Esophagus muscularis mucosa (tissue), 4 donors: ENCODE measurements at regions not wholly inside any gene's neighbourhood (a gene's known extent, or its start where the extent isn't known, plus 50 kb on each side); places are given as distances from the start of the nearest gene placed in this dataset.

Source experiments
- DNase-seq: peaks from one replicate; pipeline ENCODE4 v3.0.0-alpha.2; 2017; ENCODE audit errors: extremely low spot score
- H3K27ac ChIP-seq, 4 donors: fragments of 200-600 bp; sonication (generic); replicated peaks in 1 of 4; 1 replicate in 3 of 4; 2 replicates in 1 of 4; pipeline ENCODE4 v1.5.1; 2016 to 2019; ENCODE audit warnings: mild to moderate bottlenecking in 1 of 4
- H3K27me3 ChIP-seq, 4 donors: fragments of 200-600 bp; sonication (generic); one replicate each; pipeline versions ENCODE4 v1.5.1 to v1.6.0; 2016 to 2019
- H3K36me3 ChIP-seq, 4 donors: fragments of 200-600 bp; sonication (generic); one replicate each; pipeline ENCODE4 v1.5.1; 2016 to 2019
- H3K4me1 ChIP-seq, 4 donors: fragments of 200-600 bp; sonication (generic); one replicate each; pipeline ENCODE4 v1.5.1; 2016 to 2019
- H3K4me3 ChIP-seq, 4 donors: fragments of 200-600 bp; sonication (generic); 1 replicate in 2 of 4; 2 replicates in 2 of 4; pipeline ENCODE4 v1.5.1; 2016 to 2019; ENCODE audit warnings: mild to moderate bottlenecking in 4 of 4, moderate library complexity in 1 of 4
- H3K9me3 ChIP-seq, 4 donors: fragments of 200-600 bp; sonication (generic); 1 replicate in 3 of 4; 2 replicates in 1 of 4; pipeline ENCODE4 v1.5.1; 2016 to 2019
- CTCF ChIP-seq, 3 experiments: fragments of 200-600 bp in 2 of 3; fragments of 450-650 bp in 1 of 3; sonication (generic) in 2 of 3; IDR thresholded peaks; one replicate each; pipeline ENCODE4 v1.5.1; 2017 to 2019; ENCODE audit warnings: antibody characterized with exemption in 3 of 3, mild to moderate bottlenecking in 2 of 3, moderate library complexity in 1 of 3
- EP300 ChIP-seq: sonication (generic); formaldehyde crosslinking; IDR thresholded peaks from one replicate; pipeline ENCODE4 v1.6.1; 2017; ENCODE audit warnings: antibody characterized with exemption
- POLR2A ChIP-seq: fragments of 450-650 bp; IDR thresholded peaks from one replicate; pipeline ENCODE4 v1.6.1; 2017; ENCODE audit warnings: antibody characterized with exemption, moderate library complexity, mild to moderate bottlenecking, low read depth
- POLR2AphosphoS5 ChIP-seq, 2 donors: sonication (generic); formaldehyde crosslinking; IDR thresholded peaks; one replicate each; pipeline ENCODE4 v1.6.1; 2017; ENCODE audit warnings: antibody characterized with exemption in 2 of 2
- WGBS: methylation state at CpG from one replicate; pipeline ENCODE4 v1.1.5; 2018; 5-methylcytosine and 5-hydroxymethylcytosine counted together
- intact Hi-C: fragments of 100-400 bp; cut with DNase I; formaldehyde crosslinking; loops from one replicate; pipeline ENCODE4 v1.15.1; 2023

GRCh38 chr17:52732841-52733240 lies 574.3 kb upstream of the CA10 start:
- DNase-seq, result no peak
- Histone ChIP-seq H3K9me3 (no peaks in the 10 kb centered on the region), H3K4me1 (no peaks in the 10 kb centered on the region), H3K27ac (no peak overlapping the region), H3K27me3 (no peaks in the 10 kb centered on the region), H3K36me3 (no peaks in the 10 kb centered on the region), H3K4me3 (no peak overlapping the region)
- TF ChIP-seq POLR2AphosphoS5 (IDR thresholded peaks at IDR 0.05) (no peak), EP300 (no peak), POLR2A (no peak), CTCF (IDR thresholded peaks at IDR 0.05) (no peak)
- 70% methylated on average over 1 of the region's 1 CpG for WGBS
- intact Hi-C loops, result no loop called here

DNA sequence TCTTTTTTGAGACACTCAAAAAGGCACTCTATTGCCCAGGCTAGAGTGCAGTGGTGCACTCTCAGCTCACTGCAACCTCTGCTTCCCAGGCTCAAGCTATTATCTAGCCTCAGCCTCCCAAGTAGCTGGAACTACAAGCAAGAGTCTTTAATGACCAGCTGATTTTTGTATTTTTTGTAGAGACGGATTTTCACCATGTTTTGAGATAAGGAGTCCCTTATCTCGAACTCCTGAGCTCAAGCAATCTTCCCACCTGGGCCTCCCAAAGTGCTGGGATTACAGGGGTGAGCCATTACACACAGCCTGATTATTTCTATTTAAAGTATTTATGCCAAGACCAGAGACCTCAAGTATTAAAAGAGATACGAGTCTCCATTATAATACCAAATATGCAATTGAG lies 566.1 kb upstream of the CA10 start:
- Histone ChIP-seq H3K4me1 (no peaks in the 10 kb centered on the region), H3K36me3 (no peaks in the 10 kb centered on the region), H3K27ac (no peak overlapping the region), H3K4me3 (no peak overlapping the region), H3K27me3 (no peaks in the 10 kb centered on the region), H3K9me3 (no peaks in the 10 kb centered on the region)
- TF ChIP-seq POLR2AphosphoS5 (IDR thresholded peaks at IDR 0.05) (no peak), CTCF (IDR thresholded peaks at IDR 0.05) (no peak), EP300 (no peak), POLR2A (no peak)
- DNase-seq, result no peak
- intact Hi-C loops, result loop anchor here (10.0 kb wide), 1 partner anchor 60 kb away; no protein-coding TSS in a partner anchor
- WGBS, result 83% methylated on average over 3 of the region's 3 CpGs

DNA sequence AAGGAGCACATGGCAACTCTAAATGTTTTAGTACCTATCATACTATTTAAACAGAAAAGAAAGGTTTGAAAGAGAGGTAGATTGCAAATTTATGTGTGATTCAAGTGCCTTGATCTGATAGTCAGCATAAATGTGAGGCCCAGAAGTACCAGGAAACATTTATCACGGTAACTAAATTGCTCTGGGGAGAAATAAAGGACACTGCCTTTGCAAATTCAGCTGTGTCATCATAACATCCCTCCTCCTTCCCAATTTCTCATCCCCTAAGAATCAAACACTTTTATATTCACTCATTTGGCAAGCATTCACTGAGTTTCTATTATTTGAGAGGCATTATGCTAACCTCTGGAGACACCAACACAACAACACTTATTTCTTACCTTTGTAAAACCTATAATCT lies 563.4 kb upstream of the CA10 start:
- 70% methylated on average over 1 of the region's 1 CpG for WGBS
- no peak overlapping the region for H3K27ac ChIP-seq
- H3K4me1 ChIP-seq, result no peaks in the 10 kb centered on the region
- H3K36me3 ChIP-seq, result no peaks in the 10 kb centered on the region
- no peaks in the 10 kb centered on the region for H3K27me3 ChIP-seq
- intact Hi-C loops, result loop anchor here (10.0 kb wide), 1 partner anchor 63 kb away; no protein-coding TSS in a partner anchor
- no peak overlapping the region for H3K4me3 ChIP-seq
- H3K9me3 ChIP-seq, result no peaks in the 10 kb centered on the region
- no peak for TF ChIP-seq EP300
- no peak for TF ChIP-seq CTCF (IDR thresholded peaks at IDR 0.05)
- no peak for TF ChIP-seq POLR2AphosphoS5 (IDR thresholded peaks at IDR 0.05)
- no peak for TF ChIP-seq POLR2A
- DNase-seq, result no peak

DNA sequence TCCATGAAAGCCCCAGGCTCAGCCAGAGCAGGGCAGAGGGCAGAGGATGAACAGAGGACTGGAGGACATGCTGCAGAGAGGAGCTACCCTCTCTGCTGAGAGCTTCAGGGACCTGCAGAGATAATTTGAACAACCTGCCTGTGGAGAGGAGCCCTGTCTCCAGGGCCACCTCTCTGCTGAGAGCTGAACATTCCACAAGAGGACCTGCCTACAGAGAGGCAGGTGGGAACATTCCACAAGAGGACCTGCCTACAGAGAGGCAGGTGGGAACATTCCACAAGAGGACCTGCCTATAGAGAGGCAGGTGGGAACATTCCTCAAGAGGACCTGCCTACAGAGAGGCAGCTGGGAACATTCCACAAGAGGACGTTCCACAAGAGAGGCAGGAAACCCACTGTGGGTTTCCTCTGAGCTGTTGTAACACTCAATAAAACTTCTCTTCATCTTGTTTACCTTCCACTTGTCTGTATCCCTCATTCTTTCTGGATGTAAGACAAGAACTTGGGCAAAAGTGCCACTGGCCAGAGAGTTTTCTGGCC lies 551.9 kb upstream of the CA10 start:
- Histone ChIP-seq H3K4me3 (no peak overlapping the region), H3K27me3 (no peaks in the 10 kb centered on the region), H3K4me1 (no peaks in the 10 kb centered on the region), H3K9me3 (no peaks in the 10 kb centered on the region), H3K36me3 (no peaks in the 10 kb centered on the region), H3K27ac (no peak overlapping the region)
- TF ChIP-seq CTCF (IDR thresholded peaks at IDR 0.05) (no peak), POLR2AphosphoS5 (IDR thresholded peaks at IDR 0.05) (no peak), POLR2A (no peak), EP300 (no peak)
- intact Hi-C loops, result no loop called here
- no peak for DNase-seq
- 43% methylated on average over 1 of the region's 1 CpG for WGBS

GRCh38 chr17:52709724-52710123 lies 551.2 kb upstream of the CA10 start:
- Histone ChIP-seq H3K4me1 (no peaks in the 10 kb centered on the region), H3K9me3 (no peaks in the 10 kb centered on the region), H3K27me3 (no peaks in the 10 kb centered on the region), H3K4me3 (no peak overlapping the region), H3K27ac (no peak overlapping the region), H3K36me3 (no peaks in the 10 kb centered on the region)
- TF ChIP-seq POLR2A, result no peak
- TF ChIP-seq POLR2AphosphoS5 (IDR thresholded peaks at IDR 0.05), result no peak
- no peak for TF ChIP-seq CTCF (IDR thresholded peaks at IDR 0.05)
- intact Hi-C loops, result no loop called here
- 86% methylated on average over 2 of the region's 3 CpGs for WGBS
- no peak for DNase-seq
